ENCODE measurements at regions not wholly inside any gene's neighbourhood (a gene's known extent, or its start where the extent isn't known, plus 50 kb on each side); places are given as distances from the start of the nearest gene placed in this dataset.

DNA sequence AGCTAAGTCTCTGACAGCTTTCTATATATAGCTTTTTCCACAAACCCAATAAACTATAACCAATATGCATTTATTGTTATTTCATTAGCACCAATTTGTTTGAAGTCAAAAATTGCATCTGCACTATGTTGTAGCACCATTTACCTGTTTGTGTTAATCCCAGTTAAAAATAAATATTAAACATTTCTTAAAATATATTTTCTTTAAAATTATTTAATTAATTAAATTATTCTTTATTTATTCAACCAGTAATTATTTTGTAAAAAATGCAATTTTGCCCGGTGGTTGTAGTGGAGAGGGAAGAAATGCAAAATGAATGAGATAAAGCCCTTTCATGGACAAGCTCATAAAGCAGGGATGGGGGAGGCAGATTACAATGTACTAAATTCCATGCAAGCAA is 1257.9 kb downstream of the PCDH17 start:
- intact Hi-C loops (cut with micrococcal nuclease; ENCODE audit: unreplicated experiment) = no loop called here
- Mint-ChIP-seq H3K27me3 (ENCODE audit: unreplicated experiment) (no peaks in the 10 kb centered on the region), H3K4me1 (ENCODE audit: low read depth, unreplicated experiment) (no peaks in the 10 kb centered on the region), H3K9me3 (ENCODE audit: low read depth, unreplicated experiment) (no peaks in the 10 kb centered on the region), H3K4me3 (ENCODE audit: low read depth, unreplicated experiment) (no peak overlapping the region), H3K27ac (ENCODE audit: unreplicated experiment) (no peak overlapping the region), H3K36me3 (ENCODE audit: insufficient read depth, unreplicated experiment) (no peaks in the 10 kb centered on the region)
- TF ChIP-seq, protein P1, sequence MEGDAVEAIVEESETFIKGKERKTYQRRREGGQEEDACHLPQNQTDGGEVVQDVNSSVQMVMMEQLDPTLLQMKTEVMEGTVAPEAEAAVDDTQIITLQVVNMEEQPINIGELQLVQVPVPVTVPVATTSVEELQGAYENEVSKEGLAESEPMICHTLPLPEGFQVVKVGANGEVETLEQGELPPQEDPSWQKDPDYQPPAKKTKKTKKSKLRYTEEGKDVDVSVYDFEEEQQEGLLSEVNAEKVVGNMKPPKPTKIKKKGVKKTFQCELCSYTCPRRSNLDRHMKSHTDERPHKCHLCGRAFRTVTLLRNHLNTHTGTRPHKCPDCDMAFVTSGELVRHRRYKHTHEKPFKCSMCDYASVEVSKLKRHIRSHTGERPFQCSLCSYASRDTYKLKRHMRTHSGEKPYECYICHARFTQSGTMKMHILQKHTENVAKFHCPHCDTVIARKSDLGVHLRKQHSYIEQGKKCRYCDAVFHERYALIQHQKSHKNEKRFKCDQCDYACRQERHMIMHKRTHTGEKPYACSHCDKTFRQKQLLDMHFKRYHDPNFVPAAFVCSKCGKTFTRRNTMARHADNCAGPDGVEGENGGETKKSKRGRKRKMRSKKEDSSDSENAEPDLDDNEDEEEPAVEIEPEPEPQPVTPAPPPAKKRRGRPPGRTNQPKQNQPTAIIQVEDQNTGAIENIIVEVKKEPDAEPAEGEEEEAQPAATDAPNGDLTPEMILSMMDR (IDR thresholded peaks at IDR 0.05; ENCODE audit: unreplicated experiment) = no peak
- DNase-seq = no peak
- CTCF ChIA-PET = no interaction called here
- BruUV-seq (replicated peaks) = no TSS peak

DNA sequence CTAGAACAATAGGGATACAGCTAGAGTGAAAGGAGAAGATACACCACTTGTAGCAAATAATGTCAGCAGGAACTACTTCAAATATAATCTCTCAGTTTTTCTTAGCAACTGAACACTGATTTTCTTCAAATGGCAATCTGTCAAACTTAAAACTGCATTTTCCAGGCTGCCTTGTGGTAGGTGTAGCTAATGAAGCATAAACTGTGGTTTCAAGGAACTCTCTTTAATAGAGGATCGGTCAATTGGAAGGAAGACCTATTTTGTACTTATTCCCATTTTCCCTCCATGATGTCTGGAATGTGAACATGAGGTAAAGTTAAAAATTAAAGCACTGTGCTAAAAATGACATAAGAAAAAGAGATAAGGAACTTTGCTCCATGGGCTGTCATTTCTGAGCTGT is 1261.9 kb downstream of the PCDH17 start:
- Mint-ChIP-seq H3K4me1 (ENCODE audit: low read depth, unreplicated experiment) (no peaks in the 10 kb centered on the region), H3K27me3 (ENCODE audit: unreplicated experiment) (no peaks in the 10 kb centered on the region), H3K4me3 (ENCODE audit: low read depth, unreplicated experiment) (no peak overlapping the region), H3K27ac (ENCODE audit: unreplicated experiment) (no peak overlapping the region), H3K36me3 (ENCODE audit: insufficient read depth, unreplicated experiment) (no peaks in the 10 kb centered on the region), H3K9me3 (ENCODE audit: low read depth, unreplicated experiment) (no peaks in the 10 kb centered on the region)
- CTCF ChIA-PET = no interaction called here
- intact Hi-C loops (cut with micrococcal nuclease; ENCODE audit: unreplicated experiment) = no loop called here
- TF ChIP-seq, protein P1 (IDR thresholded peaks at IDR 0.05; ENCODE audit: unreplicated experiment) = no peak
- no TSS peak for BruUV-seq (replicated peaks)
- no peak for DNase-seq

DNA sequence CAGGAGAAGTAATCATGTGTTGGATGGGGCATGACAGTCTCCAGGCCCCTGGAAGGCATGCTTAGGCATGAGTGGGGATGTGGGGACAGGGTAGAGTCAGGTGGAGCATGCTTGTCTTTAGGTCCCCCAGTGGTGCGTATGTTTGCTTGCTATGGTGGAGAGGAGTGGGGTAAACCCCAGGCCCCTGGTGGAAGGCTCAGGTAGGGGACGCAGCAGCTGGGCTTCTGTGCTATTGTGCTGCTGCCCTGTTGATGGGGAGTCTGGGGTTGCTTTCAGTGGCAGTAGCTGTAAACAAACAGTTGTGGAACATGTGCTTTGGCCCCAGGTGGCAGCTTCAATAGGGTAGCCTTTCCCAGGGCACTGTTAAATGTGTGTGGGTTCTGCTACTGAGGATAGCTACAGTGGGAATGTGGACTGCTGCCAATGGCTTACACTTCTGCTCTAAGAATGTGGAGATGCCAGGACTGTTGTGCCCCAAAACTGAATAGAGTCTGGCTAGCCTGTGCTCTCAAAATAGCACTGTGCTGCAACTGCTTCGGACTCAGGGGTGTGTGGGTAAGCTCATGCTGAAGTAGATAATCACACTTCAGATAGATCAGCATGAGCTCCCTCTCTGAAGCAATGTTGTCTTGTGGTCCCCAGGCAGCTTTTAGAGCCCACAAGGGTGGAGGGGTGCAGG is 1257.3 kb downstream of the DIAPH3 start:
- no peak overlapping the region for H3K4me3 Mint-ChIP-seq (ENCODE audit: low read depth, unreplicated experiment)
- TF ChIP-seq, protein P1 (IDR thresholded peaks at IDR 0.05; ENCODE audit: unreplicated experiment) = no peak
- no peak for DNase-seq
- intact Hi-C loops (cut with micrococcal nuclease; ENCODE audit: unreplicated experiment) = no loop called here
- CTCF ChIA-PET = no interaction called here
- no peaks in the 10 kb centered on the region for H3K36me3 Mint-ChIP-seq (ENCODE audit: insufficient read depth, unreplicated experiment)
- H3K4me1 Mint-ChIP-seq (ENCODE audit: low read depth, unreplicated experiment) = no peaks in the 10 kb centered on the region
- no peaks in the 10 kb centered on the region for H3K9me3 Mint-ChIP-seq (ENCODE audit: low read depth, unreplicated experiment)
- H3K27ac Mint-ChIP-seq (ENCODE audit: unreplicated experiment) = no peak overlapping the region
- H3K27me3 Mint-ChIP-seq (ENCODE audit: unreplicated experiment) = no peaks in the 10 kb centered on the region
- no TSS peak for BruUV-seq (replicated peaks)

DNA sequence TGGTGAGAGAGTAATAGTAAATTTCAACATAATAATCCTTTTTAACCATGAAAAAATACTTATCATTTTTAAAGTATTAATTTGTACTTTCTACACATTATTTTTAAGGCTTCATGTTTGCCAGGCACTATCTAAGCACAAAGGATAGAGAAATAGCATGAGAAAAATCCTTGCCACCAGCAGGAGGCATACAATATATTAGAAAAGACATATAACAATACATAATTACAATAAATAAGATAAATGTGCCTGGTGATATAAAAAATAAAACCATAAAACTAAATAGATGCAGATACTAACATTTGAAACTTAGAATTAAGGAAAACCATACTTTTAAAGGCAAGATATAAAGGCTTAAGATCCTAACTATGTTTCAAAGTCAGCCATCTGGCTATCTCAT is 1256.4 kb downstream of the DIAPH3 start:
- DNase-seq = no peak
- H3K36me3 Mint-ChIP-seq (ENCODE audit: insufficient read depth, unreplicated experiment) = no peaks in the 10 kb centered on the region
- H3K4me3 Mint-ChIP-seq (ENCODE audit: low read depth, unreplicated experiment) = no peak overlapping the region
- TF ChIP-seq, protein P1 (IDR thresholded peaks at IDR 0.05; ENCODE audit: unreplicated experiment) = no peak
- BruUV-seq (replicated peaks) = no TSS peak
- intact Hi-C loops (cut with micrococcal nuclease; ENCODE audit: unreplicated experiment) = no loop called here
- H3K27ac Mint-ChIP-seq (ENCODE audit: unreplicated experiment) = no peak overlapping the region
- no peaks in the 10 kb centered on the region for H3K4me1 Mint-ChIP-seq (ENCODE audit: low read depth, unreplicated experiment)
- CTCF ChIA-PET = no interaction called here
- no peaks in the 10 kb centered on the region for H3K27me3 Mint-ChIP-seq (ENCODE audit: unreplicated experiment)
- no peaks in the 10 kb centered on the region for H3K9me3 Mint-ChIP-seq (ENCODE audit: low read depth, unreplicated experiment)
